ENCODE measurements at regions not wholly inside any gene's neighbourhood (a gene's known extent, or its start where the extent isn't known, plus 50 kb on each side); places are given as distances from the start of the nearest gene placed in this dataset.

DNA sequence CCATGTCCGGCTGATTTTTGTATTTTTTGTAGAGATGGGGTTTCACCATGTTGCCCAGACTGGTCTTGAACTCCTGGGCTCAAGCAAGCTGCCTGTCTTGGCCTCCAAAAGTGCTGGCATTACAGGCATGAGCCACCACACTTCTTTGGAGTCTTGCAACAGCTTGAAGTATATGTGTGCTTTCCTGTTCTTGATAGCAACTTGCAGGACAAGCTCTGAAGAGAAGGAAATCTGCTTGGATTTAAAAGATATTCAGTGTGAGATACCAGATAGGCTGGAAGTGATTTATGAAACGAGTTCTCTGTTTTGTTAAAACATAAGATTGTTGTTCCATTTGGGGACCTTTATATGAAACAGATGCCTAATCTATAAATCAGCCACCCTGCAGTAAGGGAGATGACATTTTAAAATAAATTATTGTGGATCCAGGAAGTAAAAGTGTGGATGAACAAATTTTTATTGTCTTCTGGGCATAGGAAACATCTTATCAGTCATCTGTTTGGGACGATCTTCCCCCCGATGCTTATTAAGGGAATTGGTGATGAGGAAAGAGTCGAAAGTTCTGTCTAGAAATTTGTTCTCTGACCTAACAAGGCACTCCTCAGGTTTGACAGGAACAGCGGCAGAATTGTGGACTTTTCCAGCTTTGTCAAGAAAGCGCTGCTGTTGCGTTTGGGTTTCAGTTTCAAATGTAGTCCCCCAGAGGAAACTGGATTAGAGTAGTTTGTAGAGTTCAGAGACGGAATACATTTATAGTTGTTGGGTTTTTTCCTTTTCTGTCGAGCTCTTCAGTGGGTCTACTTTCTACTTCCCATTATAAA lies 53.7 kb upstream of the MAGI1 start:
- no peak for DNase-seq
- ATAC-seq (ENCODE audit: poor library complexity), result no peak
- intact Hi-C loops (cut with DNase I), result no loop called here
